ENCODE measurements at regions not wholly inside any gene's neighbourhood (a gene's known extent, or its start where the extent isn't known, plus 50 kb on each side); places are given as distances from the start of the nearest gene placed in this dataset.
A peak's percentile ranks its signal among the peaks of the same experiment; 100 is the strongest.

DNA sequence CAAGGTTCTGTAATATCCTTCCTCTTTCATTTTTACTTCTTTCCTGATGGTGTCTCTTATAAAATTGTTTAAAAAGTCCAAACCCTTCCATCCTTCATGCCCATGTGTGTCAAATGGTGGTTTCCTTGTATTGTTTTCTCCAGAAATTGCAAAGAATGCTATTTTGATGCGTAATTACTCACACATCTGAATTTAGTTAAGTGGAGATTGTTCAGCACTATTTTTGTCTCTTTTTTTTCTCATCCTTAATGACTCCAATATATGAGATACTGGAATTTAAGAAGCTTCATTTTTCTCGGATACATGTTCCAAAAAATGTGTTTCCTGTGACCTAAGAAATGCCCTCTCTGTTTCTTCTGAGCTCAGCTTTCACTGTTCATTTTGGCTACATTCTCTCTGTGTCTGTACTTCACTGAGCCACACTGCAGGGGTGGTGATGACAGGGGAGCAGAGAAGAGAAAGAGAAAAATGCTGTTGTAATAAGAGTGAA, 799.8 kb downstream of the DIPK2A start:
- no peak overlapping the region for H3K4me2 ChIP-seq (ENCODE audit: insufficient read depth, insufficient read length, low read length)
- H4K20me1 ChIP-seq (ENCODE audit: control insufficient read depth, insufficient read depth, insufficient read length): no peaks in the 10 kb centered on the region
- H2BK20ac ChIP-seq (ENCODE audit: low read depth, low read length, poor library complexity, severe bottlenecking): no peak overlapping the region
- H4K8ac ChIP-seq (replicated peaks; ENCODE audit: insufficient read length, low read depth, low read length): no peak overlapping the region
- no peak overlapping the region for H2BK120ac ChIP-seq (ENCODE audit: low read depth, low read length, poor library complexity, severe bottlenecking)
- no peak overlapping the region for H2BK12ac ChIP-seq (ENCODE audit: insufficient read length, low read depth, low read length)
- no peaks in the 10 kb centered on the region for H3K4me1 Mint-ChIP-seq
- H3K79me1 ChIP-seq (ENCODE audit: insufficient read depth, low read depth, low read length, poor library complexity, severe bottlenecking): no peaks in the 10 kb centered on the region
- no peak overlapping the region for H3K4me3 Mint-ChIP-seq
- no peaks in the 10 kb centered on the region for H3K79me2 ChIP-seq (ENCODE audit: insufficient read depth, low read length)
- no peaks in the 10 kb centered on the region for H3K23me2 ChIP-seq (ENCODE audit: insufficient read length, low read depth, low read length, poor library complexity, severe bottlenecking)
- no peak overlapping the region for H3K56ac ChIP-seq (ENCODE audit: insufficient read length, low read depth, low read length)
- no peaks in the 10 kb centered on the region for H3K27me3 ChIP-seq (ENCODE audit: insufficient read depth, low read length)
- TF ChIP-seq, protein P1, sequence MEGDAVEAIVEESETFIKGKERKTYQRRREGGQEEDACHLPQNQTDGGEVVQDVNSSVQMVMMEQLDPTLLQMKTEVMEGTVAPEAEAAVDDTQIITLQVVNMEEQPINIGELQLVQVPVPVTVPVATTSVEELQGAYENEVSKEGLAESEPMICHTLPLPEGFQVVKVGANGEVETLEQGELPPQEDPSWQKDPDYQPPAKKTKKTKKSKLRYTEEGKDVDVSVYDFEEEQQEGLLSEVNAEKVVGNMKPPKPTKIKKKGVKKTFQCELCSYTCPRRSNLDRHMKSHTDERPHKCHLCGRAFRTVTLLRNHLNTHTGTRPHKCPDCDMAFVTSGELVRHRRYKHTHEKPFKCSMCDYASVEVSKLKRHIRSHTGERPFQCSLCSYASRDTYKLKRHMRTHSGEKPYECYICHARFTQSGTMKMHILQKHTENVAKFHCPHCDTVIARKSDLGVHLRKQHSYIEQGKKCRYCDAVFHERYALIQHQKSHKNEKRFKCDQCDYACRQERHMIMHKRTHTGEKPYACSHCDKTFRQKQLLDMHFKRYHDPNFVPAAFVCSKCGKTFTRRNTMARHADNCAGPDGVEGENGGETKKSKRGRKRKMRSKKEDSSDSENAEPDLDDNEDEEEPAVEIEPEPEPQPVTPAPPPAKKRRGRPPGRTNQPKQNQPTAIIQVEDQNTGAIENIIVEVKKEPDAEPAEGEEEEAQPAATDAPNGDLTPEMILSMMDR (conservative IDR thresholded peaks at IDR 0.05): no peak
- DNase-seq: no peak
- no peak overlapping the region for H4K5ac ChIP-seq (ENCODE audit: insufficient read length, low read depth, low read length)
- no peak overlapping the region for H2AK5ac ChIP-seq (ENCODE audit: insufficient read length, low read length)
- no peak overlapping the region for H2AFZ ChIP-seq (ENCODE audit: low read length)
- H3K9me3 ChIP-seq (ENCODE audit: control insufficient read depth, low read depth, low read length): no peaks in the 10 kb centered on the region
- no peak overlapping the region for H3K14ac ChIP-seq (ENCODE audit: insufficient read depth, low read length)
- H3K23ac ChIP-seq (ENCODE audit: insufficient read length, low read depth, low read length): no peak overlapping the region
- no peak overlapping the region for H3T11ph ChIP-seq (ENCODE audit: low read length)
- H3K4ac ChIP-seq (ENCODE audit: low read depth, low read length): no peak overlapping the region
- H3K4me1 ChIP-seq (ENCODE audit: insufficient read depth, low read length): no peaks in the 10 kb centered on the region
- H3K27ac ChIP-seq (ENCODE audit: insufficient read length, low read depth, low read length): no peak overlapping the region
- no peak overlapping the region for H2BK5ac ChIP-seq (ENCODE audit: insufficient read length, low read length)
- H4K91ac ChIP-seq (ENCODE audit: insufficient read length, low read depth, low read length): no peak overlapping the region
- H3K9me3 Mint-ChIP-seq: no peaks in the 10 kb centered on the region
- H3K27ac Mint-ChIP-seq: peak overlapping the region in 1 of 3 experiments; percentile 69; a peak in 2 of 7 replicates
- no peak overlapping the region for H2BK15ac ChIP-seq (ENCODE audit: low read depth, low read length)
- no peak overlapping the region for H3K18ac ChIP-seq (ENCODE audit: insufficient read length, low read depth, low read length)
- no peaks in the 10 kb centered on the region for H3K27me3 Mint-ChIP-seq (ENCODE audit: low read depth)
- no peaks in the 10 kb centered on the region for H3K36me3 Mint-ChIP-seq (ENCODE audit: insufficient read depth in 1 of 3, low read depth in 3 of 3)
- H3K9ac ChIP-seq (ENCODE audit: extremely low read depth, insufficient read length, low read length): no peak overlapping the region
- no CpG with 5 or more reads among the region's 2 CpGs for WGBS (ENCODE audit: extremely low coverage, insufficient read length, low lambda C conversion rate)

Measured in H9 (cell line).